NCI-H345 treated with DMSO at 0.1 percent for 48 hours (cell line): ENCODE measurements at regions not wholly inside any gene's neighbourhood (a gene's known extent, or its start where the extent isn't known, plus 50 kb on each side); places are given as distances from the start of the nearest gene placed in this dataset.
A peak's percentile ranks its signal among the peaks of the same experiment; 100 is the strongest.
"Not testable (repeated sequence)": the region's sequence is repeated elsewhere in the genome, so short reads cannot be mapped to it uniquely, and the experiment has no call there.

Experiments used
- DNase-seq: peaks from one replicate; lab custom pipeline; 2025; ENCODE audit not compliant: unreplicated experiment; lab: John Stamatoyannopoulos, UW

DNA sequence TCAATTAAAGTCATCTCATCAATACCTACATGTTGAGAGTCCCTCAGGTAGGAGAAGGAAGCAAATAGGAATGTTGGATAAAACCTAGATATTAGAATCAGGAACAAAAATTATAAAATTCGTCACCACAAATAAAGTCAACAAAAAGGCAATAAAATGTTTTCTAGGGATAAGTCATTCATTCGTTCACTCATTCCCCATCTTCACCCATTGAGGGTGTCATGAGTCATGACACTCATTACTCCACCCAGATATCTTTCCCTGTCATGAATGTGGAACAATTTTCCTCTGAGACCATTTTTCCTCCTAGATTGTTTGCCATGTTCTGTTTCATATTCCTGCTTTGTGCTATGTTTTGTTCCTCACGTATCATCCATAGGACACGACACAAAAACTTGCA, 50.9 kb upstream of the OLIG3 start:
- no peak for DNase-seq

DNA sequence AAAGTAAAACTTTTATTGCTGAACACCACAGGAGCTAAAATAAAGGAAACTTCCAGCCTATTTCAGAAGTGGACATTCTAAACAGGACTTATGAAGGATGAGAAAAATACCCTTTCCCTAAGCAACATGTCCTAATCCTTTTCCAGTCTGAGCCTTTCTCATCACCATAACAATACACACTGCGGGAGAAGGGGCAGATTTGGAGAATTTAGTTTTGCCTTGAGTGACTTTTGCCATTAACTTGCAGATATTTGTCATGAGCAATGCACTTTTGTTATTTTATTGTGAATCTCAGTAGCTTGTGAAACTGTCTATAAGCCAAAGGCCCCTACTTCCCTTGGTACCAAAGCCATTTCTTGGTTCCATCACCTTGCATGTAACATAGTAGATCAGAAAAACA, 53.0 kb upstream of the OLIG3 start:
- no peak for DNase-seq

DNA sequence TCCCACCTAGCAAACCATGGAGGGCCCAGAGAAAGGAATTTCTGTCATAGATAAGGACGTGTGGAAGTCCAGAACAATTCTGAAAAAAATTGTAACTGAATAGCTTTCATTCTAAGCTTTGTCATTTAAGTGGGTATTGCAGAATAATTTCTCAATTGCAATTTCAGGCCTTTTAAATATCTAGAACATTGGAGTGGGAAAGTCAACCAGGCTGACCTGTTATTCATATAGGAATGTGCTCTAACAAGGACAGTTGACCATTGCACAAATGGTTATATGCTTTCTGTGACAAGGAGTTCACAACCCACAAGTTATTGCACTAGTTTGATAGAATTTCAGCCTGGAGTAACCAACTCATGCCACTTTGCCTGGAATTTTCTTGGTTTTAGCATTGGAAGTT, 53.4 kb upstream of the OLIG3 start:
- DNase-seq: no peak

DNA sequence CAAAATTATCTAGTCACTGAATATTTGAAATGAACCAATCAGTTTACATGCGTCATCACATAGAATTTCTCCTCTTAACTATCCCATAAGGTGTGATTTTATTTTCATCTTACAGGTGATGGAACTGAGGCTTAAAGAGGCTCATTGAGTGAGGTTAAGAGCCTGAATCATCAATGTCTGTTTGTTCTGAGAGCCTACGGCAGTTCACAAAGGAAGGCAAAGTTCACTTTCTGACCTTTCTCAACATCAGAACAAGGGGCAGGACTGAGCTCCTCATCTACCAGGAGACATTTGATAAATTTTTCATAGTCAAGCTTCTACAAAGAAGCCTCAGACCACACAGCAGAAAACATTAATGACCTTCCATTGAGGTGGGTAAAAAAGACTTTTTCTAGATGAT, 54.9 kb upstream of the OLIG3 start:
- no peak for DNase-seq

DNA sequence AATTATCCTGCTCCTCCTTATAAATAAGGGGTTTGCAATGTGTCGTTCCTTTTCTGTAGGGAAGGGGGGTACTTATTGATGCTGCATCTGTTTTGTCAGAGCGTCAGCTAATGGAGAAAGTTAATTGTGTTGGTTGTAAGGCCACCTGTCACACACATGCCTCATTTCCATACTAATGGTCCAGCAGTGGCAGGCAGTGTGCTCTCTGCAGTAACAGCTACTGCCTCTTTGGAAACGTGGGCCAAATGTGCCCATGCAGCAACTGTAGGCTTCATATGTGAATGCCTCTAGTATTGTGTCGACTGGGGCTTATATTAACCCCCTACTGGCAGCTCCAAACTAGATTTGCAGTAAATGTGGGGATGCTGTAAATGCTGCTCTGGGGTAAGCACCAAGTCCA, 56.3 kb upstream of the OLIG3 start:
- DNase-seq: peak; percentile 33

DNA sequence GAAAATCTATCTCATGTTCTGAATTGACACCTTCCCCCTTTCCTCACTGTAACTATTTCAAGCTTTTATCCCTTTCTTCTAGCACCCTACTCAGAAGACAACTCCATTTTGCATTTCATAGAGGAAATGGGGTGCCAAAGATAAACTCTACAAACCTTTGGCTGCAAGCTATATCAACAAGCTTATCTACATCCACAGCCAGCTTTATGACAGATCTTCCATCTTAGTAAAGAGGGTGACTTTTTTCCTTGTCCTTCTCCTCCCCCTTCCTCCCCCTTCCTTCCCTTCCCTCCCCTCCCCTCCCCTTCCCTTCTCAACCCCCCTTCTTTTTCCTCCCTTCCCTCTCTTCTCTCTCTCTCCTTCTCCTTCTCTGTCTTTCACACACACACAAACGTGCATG, 58.0 kb upstream of the OLIG3 start:
- DNase-seq: no peak

DNA sequence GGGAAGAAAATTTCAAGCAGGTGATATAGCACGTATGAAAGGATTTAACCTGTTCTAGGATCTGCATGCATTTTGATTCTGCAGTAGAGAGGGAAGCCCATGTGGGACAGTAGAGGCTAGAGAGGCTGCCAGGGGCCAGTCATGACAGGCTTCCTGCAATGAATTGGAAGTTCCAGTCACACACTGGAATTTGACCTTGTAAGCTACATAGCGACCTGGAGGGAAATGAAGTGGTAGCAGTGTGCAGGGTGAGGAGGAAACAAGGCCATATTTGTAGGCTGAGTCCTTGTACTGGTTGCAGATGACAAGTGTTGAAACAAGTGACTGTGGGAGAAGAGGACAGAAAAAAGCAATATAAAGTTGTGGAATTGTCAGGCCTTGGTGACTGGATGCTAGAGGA, 58.6 kb upstream of the OLIG3 start:
- DNase-seq: no peak

DNA sequence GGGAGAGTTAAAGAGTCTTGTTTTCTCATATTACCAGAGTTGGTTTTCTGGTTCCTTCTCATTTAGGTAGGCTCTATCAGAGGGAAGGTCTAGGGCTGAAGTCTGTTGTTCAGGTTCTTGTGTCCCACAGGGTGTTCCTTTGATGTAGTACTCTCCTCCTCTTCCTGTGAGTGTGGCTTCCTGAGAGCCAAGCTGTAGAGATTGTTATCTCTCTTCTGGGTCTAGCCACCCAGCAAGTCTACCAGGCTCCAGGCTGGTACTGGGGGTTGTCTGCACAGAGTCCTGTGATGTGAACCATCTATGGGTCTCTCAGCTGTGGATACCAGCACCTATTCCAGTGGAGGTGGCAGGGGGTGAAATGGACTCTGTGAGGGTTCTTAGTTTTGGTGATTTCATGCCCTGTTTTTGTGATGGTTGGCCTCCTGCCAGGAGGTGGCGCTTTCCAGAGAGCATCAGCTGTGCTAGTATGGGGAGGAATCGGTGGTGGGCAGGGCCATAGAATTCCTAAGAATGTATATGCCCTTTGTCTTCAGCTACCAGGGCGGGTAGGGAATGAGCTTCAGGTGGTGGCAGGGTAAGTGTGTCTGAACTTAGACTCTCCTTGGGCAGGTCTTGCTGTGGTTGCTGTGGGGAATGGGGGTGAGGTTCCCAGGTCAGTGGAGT, 65.5 kb upstream of the OLIG3 start:
- not testable (repeated sequence) for DNase-seq

DNA sequence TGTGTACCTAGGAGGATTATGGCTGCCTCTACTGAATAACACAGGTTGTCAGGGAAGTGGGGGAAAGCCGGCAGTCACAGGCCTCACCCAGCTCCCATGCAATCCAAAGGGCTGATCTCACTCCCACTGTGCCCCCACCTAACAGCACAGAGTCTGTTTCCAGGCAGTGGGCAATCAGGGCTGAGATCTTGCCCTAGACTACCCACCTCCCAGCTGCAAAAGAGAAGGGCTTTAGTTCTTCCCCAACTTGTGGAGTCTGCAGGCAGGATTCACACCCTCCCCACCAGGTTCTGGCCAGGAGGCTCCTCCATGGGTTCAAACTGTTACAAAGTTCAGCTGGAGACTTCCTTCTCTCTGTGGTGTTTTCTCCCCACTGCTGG, 66.0 kb upstream of the OLIG3 start:
- no peak for DNase-seq

DNA sequence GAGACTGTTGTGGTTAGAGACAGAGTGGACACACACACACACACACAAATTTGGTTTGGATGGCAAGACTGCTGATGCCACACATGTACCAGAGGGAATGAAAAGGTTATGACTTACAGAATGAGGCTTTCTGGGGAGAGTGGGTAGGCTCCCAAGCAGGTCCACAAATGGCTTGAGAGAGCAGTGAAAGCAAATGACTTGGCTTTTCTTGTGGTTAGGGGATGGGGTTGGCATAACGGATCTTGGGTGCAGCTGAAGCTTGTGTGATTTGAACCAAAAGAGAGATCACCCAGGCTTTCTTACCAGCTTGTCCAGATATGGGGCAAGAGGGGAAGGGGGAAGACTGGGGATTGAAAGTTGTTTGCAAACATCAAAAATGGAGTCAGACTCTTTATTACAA, 73.9 kb upstream of the OLIG3 start:
- DNase-seq: no peak

DNA sequence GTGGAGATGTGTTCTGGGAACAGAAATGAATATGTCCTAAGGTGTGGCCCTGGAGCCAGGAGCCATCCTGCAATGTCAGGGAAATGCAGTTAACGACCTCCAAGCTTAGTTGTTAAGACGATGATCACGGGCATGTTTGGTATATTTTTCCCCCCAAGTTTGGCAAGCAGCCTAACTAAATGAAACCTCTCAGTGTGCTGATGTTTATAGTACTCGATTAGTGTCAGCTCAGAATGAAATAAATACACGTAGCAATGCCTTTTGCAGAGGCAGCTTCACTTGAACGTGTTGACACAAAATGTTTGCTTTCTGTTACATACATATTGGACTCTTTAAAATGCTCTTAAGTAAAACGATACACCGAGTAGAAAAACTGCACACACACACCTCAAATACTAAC, 76.2 kb upstream of the OLIG3 start:
- DNase-seq: peak; percentile 97

DNA sequence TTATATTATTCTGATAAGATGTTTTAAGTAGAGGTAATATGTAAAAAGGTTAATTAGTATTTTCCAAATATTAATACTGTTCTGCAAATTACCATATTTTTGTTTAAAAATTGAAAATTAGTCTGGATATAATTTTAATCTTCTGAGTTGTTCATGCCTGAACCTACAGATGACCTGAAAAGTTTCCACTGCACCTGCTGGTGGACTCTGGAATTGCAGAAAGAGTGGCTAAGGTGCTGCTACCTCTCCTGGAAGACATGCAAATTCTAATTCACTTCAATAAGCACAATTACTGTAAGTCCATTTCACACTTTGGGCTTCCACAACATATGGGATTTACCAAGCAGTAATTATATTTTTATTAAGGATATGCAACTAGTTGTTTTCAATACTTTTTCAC, 77.7 kb upstream of the OLIG3 start:
- DNase-seq: no peak

DNA sequence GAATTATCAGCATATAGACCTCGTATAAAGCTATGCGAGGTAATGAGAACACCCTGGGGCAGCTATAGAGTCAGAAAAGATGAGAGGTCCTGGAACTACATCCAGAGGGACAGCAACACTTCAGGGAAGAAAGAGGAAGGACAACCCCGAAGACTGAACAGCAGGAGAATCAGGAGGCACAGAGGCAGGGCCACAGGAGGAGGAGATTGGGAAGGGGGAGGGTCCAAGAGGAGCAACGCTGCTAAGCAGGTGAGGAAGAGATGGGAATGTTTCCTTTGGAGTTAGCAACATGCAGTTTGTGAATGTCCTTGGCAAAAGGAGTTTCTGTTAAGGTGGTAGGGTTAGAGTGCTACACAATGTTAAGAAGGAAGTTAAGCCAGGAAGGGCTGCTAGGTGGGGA, 79.5 kb upstream of the OLIG3 start:
- no peak for DNase-seq

DNA sequence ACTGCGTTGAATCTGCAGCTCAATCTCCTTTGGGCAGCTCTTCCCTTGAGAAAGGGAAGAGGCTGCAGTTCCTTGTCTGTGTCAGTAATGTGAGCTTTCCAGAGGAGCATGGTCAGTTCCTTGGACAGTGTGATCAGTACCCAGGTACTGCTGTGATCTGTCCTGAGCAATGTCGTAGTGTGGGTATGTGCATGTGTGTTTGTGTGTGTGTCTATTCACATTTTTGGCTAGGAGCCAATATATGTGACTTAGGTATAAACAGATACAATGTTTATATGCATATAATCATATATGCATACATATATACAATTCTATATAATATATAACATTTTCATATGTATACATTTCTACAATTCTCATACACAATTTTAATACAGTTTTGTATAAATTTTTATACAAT, 85.4 kb upstream of the OLIG3 start:
- DNase-seq: no peak

DNA sequence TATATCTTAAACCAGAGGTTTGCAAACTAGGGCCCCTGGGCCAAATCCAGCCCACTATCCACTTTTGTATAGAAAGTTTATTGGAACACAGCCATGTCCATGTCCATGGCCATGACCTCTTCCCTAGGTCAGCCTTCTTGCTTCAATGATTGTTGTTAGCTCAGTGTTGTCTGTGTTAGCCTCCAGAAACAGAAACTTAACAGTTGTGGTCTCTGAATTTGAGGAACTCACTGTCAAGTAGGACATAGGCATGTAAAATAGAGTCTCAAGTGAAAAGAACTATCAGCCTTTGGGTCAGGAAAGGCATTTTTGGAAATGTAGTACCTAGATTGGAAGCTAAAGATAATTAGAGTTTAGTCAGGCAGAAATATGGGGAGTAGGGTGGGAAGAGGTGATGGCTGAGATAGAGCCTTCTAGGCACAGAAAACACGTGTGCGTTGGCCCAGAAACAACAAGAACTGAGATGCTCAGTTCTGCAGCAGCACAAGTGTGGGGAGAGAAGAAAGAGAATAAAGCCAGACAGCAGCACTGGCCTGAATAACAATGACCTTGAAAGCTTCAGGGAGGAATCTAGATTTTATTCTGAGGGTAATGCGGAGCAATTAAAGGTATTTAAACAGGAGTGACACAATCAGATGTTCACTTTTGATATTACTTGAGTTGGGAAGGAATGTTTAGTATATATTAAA, 87.0 kb upstream of the OLIG3 start:
- no peak for DNase-seq

DNA sequence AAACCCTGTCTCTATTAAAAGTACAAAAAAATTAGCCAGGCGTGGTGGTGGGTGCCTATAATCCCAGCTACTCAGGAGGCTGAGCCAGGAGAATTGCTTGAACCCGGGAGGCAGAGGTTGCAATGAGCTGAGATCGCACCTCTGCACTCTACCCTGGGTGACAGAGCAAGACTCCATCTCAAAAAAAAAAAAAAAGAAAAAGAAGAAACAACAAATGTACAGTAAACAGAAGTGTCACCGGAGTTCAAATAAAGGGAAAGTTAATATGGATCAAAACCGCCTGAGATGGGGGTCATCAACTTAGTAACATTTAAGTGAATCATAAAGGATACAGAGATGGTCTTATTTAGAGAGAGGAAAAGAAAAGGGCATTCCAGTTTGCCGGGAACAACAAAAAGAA, 89.3 kb upstream of the OLIG3 start:
- not testable (repeated sequence) for DNase-seq

DNA sequence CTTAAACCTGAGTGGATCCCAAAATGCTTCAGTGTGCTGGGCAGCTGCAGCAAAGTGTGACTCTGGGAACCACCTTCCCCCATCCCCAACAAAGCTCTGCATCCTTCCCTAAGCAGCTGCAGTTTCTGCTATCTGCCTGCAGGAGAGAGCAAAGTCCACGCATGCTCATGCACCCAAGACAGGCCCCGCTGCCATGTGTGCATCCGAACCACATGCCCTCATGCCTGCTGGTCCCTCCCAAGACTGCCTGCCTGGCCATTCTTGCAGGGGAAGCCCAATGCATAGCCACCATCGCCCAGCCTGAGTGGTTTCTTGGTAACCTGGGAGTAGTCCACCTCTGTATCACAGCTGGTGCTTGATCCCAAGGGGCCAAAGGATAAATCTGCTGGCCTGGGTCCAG, 94.3 kb upstream of the OLIG3 start:
- DNase-seq: no peak

DNA sequence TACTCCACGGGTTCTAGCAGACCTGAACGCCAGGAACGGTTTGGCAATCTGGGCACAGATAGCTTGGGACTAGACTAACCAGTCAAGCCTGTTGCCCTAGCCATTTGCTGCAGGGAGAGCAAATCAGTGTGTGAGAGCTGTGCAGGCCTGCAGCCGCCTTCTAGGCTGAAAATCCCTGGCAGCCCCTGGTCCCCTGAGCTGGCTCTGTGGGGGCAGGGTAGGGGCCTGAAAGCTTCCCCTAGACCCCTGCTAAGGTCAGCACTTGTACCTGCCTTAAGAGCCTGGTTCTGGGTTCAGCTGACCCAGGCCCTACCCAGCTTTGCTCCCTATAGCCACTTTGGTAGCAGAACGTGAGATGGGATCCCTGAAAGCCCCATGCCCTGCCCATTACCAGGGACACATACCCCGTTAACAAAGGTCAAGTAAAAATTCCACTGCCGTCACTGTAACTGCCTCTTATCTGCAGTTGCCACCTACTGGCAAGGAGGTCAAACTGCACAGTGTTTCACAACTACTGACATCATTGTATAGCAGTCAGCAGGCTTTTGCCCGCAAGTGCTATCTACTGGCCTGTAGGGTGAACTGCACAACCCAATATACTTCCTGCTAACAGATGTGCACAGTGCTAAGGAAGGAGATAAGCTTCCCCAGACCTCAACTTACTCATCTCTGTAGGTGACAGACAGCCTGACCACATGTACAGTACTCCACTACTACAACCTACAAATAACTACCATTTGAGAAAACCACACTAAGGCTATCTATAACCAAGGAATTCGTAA, 95.1 kb upstream of the OLIG3 start:
- DNase-seq: no peak

DNA sequence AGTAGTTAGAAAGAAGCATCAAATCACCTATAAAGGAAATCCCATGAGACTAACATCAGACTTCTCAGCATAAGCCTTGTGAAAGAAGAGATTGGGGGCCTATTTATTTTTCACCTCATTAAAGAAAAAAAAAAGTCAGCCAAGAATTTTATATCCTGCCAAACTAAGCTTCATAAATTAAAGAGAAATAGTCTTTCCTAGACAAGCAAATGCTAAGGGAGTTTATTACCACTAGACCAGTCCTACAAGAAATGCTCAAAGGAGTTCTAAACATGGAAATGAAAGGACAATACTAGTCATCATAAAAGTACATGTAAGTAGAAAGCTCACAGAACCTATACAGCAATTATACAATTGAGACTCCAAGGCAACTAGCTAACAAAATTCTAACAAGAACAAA, 96.5 kb upstream of the OLIG3 start:
- no peak for DNase-seq

DNA sequence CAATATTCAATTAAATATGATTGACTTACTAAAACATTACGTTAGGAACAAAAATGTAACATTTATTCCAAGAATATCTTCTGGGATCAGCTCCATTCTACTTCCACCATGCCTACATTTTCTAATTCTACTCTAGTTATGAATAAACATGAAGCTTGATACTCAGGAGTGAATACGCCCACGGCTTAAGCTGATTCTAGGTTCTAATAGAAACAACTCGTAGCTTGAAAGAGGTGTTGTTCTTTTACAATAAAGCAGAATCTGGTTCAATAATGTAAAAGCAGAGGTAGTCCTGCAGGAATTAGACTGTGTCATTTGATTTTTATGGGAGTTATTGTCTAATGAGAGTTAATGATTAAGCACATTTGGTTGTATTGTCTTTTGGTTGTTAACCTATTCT, 107.3 kb upstream of the OLIG3 start:
- no peak for DNase-seq

DNA sequence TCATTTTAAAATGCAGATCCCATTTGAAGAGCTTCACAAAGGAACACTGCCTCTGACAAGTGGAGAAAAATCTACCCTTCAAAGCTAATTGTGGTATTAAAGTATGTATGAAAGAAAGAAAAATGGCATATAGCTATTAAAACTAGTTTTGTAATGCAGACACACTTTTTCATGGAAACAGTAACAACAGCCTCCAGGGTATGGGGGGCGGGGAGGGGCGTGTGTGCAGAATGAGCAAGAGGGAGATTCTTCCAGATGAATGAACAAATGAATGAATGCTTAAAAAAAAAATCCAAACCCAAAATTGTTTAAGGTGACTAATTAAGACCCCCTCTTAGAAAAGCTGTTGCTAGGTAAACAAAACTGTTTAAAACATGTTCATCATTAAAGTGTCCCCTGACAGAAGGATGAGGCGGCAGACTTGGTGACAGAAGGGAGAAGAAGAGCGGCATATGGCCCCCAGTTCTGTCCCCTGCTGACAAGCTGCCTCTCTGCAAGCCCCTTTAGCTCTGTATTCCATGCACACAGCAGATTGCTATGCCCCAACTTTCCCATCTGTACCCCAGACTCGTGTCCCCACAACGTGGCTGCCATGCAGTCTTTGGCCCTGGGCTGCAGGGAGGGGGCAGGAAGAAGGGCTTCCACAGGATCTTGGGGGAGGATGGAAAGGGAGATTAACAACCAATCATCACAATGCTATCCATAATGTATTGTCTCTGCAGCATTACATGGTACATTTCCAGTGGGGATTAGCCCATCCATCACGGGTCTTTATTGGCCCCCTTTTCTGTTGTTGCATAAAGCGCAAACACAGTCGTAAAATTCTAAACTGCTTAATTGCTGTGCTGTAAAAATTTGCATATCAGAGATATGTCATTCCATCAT, 108.4 kb upstream of the OLIG3 start:
- no peak for DNase-seq
